ENCODE measurements at regions not wholly inside any gene's neighbourhood (a gene's known extent, or its start where the extent isn't known, plus 50 kb on each side); places are given as distances from the start of the nearest gene placed in this dataset.

DNA sequence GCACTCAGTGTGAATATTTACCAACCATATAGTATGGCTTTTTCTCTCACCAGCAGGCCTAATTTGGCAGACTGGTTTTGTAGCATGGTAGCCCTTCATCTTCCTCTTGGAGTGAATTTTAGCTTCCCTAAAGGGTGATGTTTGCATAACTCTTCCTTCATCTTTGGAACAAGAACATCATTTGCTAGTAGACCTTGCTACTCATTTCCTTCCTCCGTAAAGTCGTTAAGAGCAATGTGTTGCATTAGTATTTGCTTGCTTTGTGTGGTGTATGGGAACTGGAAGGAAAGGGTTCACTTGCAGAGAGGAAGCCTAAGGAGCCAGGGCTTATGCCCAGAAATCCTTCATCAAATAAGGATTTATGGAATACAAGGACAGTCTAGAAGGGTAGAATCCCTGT lies 50.2 kb upstream of the PGRMC2 start:
- DNase-seq (ENCODE audit: insufficient read length, low spot score, missing footprints), result no peak
- TF ChIP-seq, protein P1, sequence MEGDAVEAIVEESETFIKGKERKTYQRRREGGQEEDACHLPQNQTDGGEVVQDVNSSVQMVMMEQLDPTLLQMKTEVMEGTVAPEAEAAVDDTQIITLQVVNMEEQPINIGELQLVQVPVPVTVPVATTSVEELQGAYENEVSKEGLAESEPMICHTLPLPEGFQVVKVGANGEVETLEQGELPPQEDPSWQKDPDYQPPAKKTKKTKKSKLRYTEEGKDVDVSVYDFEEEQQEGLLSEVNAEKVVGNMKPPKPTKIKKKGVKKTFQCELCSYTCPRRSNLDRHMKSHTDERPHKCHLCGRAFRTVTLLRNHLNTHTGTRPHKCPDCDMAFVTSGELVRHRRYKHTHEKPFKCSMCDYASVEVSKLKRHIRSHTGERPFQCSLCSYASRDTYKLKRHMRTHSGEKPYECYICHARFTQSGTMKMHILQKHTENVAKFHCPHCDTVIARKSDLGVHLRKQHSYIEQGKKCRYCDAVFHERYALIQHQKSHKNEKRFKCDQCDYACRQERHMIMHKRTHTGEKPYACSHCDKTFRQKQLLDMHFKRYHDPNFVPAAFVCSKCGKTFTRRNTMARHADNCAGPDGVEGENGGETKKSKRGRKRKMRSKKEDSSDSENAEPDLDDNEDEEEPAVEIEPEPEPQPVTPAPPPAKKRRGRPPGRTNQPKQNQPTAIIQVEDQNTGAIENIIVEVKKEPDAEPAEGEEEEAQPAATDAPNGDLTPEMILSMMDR (IDR thresholded peaks at IDR 0.05; ENCODE audit: extremely low read depth, low read depth, low read length), result no peak
- H3K79me2 ChIP-seq (ENCODE audit: insufficient read depth, low read length), result no peaks in the 10 kb centered on the region
- peaks cover 20% of the 10 kb centered on the region for H3K4me1 ChIP-seq (ENCODE audit: insufficient read depth, low read length)
- no peak overlapping the region for H2AFZ ChIP-seq (ENCODE audit: low read length)
- H3K4me3 ChIP-seq (ENCODE audit: insufficient read depth, low read length), result no peak overlapping the region
- H3K9me3 ChIP-seq (ENCODE audit: low read depth, low read length), result no peaks in the 10 kb centered on the region
- H4K20me1 ChIP-seq (ENCODE audit: insufficient read depth, low read length), result no peaks in the 10 kb centered on the region
- no peak overlapping the region for H3K4me2 ChIP-seq (ENCODE audit: insufficient read depth, low read length)
- H3K27me3 ChIP-seq (ENCODE audit: insufficient read depth, low read length), result no peaks in the 10 kb centered on the region
- H3K27ac ChIP-seq (ENCODE audit: low read depth, low read length), result no peak overlapping the region
- no peaks in the 10 kb centered on the region for H3K36me3 ChIP-seq (ENCODE audit: insufficient read depth, low read length)
